ENCODE measurements at regions not wholly inside any gene's neighbourhood (a gene's known extent, or its start where the extent isn't known, plus 50 kb on each side); places are given as distances from the start of the nearest gene placed in this dataset.

DNA sequence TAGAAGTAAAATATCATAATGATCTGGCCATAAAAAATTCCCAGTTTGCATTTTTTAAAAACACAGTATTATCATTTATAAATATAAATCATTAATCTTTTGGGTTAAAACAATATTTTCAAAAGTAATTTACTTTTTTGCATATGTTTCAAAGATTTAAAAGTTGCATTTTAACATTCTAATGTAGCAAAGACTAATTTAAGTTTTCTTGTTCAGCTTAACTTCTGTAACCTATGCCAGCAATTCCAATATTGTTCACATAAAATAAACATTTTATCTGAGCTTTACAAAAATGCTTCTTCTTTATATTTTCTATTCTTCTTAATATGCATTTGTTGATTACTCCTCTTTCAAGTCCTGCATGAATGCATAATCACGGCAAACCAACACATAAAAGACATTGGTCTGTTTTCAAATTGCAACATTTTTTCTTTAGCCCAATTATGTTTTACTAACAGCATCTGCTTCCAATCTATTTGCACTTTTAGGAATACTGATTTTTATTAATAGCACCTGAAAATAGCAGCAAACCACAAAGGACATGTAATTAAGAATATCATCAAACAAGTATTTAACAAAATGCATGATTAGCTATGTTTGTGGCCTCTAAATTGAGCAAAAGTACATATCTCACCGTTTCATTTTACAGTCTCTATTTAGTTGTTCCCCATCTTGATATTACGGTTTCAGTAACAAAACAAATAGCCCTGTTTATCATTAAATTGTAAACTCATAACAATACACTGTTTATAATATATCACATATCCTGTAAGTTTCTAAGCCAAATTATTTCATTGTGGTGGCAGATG, 286.9 kb upstream of the NFE2L3 start:
- DNase-seq: no peak

DNA sequence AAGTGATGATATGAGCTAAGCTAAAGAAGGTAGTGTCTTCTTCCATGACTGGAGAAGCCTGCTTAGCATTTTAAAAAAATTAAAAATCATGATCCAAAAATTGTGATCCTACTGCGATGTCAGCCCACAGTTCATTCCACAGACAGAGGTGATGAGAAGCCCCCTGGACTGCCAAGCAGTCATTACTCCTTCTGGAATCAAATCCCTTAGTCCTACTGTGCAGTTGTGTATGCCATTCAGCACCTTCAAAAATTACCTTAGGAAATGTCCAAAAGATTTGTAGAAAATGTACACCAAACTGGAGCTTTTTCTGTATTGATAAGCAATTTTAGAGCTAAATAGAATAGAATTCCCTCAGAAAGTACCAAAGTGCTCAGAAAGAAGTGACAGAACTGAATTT, 283.5 kb upstream of the NFE2L3 start:
- no peak for DNase-seq

DNA sequence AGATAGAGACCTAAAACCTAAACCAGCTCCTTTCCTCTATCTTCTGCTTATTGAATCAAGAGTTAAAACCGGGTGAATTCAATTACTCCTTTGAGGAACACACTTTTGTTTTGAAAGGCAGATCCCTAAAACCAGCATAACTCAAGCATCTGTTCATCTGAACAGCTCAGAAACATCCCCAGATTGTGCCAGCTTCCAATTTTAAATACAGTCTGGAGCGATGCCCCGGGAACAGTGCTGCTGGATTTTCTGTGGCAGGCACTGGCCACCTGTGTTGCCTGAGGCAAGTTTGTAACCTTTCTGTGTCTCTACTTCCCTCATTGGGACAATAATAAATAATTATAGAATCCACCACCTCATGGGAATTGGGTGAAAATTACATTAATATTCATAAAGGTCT, 281.4 kb upstream of the NFE2L3 start:
- DNase-seq: no peak

DNA sequence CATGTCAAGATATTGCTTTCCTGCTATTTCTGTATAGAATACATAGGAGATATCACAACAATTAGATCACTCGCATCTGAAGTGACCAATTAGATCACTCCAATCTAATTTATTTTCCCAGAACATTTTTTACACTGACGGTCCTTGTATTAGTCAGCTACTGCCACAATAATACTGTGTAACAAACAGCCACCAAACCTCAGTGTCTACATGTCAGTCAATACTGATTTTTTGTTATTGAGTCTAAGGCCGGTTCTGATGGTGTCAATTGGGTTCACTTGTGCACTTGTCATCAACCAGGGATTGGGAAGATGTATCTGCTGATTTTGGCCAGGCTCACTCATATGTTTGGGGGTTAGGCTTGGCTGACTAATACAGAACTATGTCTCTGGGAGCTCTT, 275.9 kb upstream of the NFE2L3 start:
- DNase-seq: no peak

DNA sequence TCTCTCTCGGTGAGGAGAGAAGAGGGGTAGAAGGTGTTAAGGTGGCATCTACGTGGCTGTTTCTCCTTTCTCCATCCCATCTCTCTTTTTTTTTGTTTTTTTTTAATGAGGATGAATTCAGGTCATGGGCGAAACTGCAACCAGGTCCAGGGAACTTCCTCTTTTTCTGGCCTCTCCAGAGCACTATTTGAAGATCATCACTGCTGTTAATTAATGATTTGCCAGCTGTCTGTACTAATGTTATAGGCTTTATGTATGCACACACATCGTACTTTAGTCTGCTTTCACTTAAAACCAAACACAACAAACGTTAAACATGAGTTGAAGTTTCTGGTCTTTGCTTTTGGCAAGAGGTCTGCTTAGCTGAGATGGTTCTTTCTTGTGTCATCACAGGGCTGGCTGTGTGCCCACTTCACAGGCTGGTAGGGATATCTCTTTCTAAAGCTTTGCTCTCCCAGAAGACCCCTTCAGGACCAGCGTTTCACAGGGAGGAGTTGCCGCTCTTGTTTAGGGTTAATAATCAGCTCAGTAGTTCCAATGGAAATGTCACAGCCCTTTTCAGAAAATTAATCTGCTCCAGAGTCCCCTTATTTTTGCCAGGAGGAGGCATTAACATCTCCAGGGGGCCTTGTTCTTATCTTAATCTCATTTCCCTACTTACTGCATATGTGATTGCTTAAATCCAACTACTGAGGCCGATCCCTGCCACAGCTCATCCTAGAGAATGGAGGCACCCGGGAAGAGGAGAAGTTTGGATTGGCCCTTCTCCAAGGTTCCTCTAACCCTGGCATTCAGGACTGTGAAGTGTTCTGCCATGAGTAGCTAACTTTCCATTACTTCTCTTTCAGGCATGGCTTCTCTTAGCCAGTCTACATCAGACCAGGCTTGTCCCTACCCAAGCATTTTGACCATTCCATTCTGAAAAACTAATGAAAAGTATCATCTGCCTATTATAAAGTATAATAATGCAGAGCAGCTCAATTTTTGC, 273.9 kb upstream of the NFE2L3 start:
- DNase-seq: no peak

DNA sequence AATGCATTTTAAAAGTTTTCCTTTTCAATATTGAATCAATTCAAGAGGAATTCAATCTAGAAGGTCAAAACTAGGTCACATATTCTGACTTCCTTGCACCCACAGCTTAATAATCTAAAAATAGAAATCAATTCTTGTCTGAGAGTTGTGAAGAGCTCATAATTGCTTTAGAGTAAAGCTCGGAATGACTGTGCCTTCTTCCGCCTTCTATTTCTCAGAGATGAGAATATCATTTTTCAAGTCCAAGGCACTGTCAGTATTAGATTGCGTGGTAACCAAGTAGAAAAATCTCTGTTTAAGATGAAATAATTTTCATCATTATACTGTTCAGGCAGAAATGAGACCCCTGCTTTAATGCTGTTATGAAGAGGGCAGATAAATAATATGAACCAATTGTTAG, 272.2 kb upstream of the NFE2L3 start:
- no peak for DNase-seq

DNA sequence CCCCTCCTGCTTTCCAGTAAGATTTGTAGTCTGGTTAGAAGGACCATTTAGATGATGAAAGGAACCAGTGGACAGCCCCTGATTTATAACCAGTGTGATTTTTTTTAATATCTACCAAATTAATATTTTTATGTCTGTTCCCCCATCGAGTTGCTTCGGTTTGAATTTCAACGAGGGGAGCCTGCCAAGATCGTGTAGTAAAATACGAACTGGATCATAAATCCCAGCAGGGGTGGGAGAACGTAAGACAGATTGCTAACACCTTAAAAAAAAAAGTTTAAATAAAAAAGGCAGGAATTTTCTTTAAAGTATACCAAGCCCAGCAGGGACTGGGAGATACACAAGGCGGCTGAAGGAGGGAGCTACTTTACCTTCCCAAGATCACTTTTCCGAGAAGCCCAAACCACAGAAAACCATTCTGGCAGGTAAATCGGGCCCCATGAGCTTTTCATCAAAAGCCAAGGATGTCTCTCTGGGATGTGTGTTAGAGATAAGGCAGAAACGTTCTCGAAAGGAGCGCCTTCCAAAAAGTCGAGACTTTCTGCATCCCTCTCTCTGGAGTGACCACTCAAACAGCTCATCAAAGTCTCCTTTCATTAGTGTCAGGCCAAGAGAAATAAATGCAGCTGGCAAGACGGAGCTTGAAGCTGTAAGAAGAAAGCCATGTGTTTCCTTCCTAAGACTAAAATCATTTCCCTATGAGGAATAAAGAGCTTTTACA, 270.5 kb upstream of the NFE2L3 start:
- DNase-seq: no peak

DNA sequence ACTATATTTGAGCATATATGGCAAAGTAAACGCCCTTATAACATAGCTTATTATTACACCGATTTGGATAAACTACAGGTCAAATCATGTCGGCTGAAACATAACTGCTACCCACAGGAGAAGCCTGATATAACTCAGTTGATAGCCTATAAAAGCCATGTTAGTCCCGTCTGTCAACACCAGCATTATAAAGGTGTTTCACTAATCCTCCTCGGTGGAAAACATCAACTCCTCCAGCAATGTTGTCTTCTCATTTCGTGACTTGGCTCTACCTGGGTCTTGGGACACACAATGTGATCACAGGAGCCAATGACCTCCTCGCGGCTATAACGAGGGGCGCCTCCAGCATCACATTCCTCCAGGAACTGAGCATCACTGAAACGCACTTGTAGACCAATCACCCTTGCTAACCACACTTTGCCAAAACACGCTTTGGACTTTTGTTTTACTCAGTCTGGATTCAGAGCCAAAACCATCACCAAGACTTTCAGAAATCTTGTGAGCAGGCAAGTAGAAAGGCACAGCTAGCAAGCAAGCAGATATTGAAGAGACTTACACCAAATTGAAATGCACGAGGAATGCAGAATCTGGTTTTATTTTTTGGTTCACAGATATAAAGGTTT, 269.7 kb upstream of the NFE2L3 start:
- no peak for DNase-seq

DNA sequence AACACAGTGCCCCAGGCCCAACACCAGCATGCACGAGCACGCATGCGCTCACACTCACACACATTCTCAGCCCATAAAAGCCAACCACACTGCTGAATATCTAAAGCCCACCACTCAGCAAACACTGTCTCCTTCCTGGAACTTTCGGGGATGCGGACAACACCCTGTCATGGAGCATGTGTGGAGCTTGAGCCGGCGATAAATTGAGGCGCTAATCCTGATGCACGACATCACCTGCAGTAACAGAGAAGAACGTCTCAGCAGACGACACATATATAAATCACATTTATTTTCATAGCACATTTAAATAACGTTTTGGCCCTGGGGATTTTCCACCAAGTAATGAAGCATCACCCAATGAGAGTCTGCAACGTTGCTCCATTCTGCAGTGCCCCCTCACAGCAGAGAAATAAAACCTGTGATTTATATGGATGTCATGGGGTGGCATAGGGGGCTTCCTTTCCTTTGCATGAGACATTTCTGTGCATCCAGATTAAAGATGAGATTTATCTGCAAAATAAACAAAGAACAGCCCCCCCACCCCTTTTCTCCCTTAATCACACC, 267.7 kb upstream of the NFE2L3 start:
- no peak for DNase-seq

DNA sequence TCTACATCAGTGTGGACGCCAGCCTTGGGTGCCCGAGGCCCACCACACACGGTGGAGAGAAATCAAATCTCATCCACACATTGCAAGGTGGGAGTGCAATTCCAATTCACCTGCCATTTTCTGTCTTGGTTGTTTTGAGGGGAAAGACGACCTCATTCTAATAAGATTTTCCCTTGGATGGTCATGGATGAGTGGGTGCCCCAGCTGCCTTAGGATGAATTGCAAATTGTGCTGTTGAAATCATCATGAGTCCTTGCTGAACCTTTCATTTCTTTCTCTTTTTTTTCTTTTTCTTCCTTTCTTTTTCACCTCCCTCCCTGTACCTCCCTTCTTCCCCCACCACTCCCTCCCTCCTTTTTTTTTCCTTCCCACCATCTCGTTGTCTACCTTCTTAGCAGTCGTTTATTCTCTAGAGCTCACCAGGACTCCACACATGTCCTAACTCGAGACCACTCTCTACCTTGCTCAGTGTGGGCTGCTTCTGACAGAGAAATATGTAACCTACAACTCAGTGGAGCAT, 266.9 kb upstream of the NFE2L3 start:
- no peak for DNase-seq

DNA sequence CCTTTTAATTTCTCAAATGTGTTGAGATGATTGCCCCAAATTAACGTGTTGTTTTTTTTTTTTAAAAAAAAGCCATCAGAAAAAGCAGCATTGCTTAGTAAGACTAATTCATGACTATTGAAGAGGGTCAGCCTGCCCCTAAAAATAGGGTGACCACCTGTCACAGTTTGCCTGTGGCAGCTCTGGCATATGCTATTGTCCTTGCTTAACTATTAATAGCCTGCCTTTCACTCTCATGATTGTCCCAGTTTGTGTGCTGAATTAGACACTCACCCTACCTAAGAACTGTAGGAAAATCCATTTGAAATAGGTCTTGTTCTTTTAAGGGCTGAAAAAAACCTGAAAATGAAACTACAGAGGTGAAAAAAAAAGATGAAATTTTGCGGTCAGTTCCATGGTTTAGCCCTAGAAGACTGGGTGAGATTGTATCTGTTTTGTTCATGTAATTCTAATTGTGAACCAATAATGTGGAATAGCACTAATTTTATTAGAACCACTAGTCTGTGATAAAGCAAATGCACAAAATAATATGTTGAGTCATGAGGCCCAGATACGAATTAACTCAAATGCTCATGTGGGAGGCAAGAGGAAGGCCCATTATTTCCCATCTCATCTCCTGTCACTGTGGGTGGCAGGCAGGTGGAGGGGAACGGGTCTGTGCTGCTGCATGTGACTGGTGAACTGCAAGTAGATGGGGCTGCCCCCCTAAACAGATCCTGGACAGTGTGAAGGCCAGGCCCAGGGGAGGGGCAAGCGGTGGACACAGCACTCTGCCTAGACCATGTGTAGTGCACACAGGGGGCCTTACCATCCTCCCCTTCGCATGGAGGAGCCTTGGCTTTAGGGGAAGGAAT, 265.4 kb upstream of the NFE2L3 start:
- DNase-seq: no peak

DNA sequence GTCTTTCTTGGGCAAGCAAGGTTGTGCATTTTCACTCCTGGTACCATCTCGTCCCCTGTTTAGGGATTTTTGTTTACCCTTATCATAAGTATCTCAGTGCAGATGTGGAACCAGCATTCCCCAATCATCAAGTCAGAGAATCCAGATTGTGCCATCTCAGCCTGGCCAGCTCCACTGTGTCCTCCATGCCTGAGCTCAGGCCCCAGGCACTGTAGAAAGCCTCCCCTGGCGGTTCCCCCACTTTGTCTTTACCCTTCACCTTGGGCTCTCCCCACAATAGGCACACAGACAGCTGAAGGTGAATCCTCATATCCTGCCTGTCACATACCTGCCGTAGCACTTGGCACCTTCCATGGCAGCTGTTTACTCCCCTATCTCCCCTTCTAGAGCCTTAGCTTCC, 264.7 kb upstream of the NFE2L3 start:
- DNase-seq: no peak

DNA sequence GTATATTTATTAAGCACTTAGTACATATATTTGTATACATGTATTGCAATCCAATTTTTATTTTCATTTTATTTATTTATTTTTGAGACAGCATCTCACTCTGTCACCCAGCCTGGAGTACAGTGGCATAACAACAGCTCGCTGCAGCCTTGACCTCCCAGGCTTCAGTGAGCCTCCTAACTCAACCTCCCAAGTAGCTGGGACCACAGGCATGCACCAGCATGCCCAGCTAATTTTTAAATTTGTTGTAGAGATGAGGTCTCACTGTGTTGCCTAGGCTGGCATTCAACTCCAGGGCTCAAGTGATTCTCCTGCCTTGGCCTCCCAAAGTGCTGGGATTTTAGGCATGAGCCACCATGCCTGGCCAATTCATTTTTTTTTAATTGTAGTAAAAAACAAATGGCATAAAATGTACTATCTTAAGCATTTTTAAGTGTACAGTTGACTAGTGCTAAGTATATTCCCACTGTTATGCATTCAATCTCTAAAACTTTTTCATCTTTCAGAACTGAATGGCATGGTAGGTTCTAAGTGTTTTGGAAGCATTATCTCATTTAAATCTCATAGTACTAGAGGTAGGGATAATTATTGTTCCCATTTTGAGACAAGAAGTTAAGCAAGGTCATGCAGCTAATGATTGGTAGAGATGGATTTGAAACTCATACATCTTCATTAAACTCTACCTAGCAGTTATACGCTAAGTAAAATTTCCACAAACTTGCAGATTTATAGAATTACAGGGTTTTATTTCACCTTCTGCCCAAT, 264.0 kb upstream of the NFE2L3 start:
- DNase-seq: no peak

DNA sequence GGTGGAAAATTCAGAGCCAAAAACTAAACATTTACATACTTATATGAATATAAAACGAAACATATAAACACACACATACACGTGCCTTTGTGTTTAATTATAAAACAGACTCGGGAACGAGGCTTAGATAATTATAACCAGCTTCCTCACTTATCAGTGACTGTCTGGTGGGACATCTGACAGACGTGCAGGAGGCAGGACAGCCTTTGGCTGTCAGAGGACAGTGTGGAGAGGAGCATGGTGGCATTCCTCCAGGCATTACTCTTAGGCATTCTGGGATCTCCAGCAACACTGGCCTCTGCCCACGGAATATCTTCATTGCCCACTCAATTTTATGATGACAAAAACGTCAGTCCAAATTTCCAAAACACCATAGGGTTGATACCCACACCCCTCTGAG, 262.2 kb upstream of the NFE2L3 start:
- no peak for DNase-seq

DNA sequence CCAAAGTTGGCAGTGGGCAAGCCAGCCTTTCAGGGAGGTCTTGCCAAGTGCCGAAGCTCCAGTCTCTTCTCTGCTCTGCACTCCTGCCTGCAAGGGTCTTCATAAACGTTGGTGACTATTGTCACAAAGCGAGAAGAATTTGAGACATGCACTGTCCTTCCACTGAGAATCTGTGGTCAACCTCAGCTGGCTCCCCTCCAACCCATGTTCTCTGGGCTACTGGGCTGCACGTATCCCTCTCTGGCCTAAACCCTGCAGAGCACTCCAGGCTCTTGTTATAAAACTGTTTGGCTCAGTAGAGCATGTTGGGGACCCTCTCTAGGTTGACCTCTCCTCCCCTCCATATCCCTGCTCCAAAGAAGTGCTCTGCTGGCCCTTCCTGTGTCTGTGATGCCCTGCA, 260.4 kb upstream of the NFE2L3 start:
- no peak for DNase-seq

DNA sequence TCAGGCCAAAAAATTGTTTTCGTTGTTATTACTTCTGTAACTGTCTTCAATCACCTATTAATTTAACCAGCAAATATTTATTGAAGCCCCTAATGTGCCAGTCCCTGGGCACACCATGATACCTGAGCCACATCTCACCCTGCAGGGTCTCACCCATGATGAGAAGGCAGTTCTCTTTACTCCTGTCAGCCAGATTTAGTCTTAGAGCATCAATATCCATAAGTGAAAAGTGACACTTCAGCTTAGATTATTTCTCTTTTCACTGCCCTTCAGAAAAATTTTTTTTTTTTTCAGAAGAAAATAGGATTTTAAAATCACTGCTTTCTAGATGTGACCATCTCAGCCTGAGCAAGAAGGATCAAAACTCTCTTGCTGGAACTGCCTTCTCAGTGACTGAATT, 258.6 kb upstream of the NFE2L3 start:
- no peak for DNase-seq

DNA sequence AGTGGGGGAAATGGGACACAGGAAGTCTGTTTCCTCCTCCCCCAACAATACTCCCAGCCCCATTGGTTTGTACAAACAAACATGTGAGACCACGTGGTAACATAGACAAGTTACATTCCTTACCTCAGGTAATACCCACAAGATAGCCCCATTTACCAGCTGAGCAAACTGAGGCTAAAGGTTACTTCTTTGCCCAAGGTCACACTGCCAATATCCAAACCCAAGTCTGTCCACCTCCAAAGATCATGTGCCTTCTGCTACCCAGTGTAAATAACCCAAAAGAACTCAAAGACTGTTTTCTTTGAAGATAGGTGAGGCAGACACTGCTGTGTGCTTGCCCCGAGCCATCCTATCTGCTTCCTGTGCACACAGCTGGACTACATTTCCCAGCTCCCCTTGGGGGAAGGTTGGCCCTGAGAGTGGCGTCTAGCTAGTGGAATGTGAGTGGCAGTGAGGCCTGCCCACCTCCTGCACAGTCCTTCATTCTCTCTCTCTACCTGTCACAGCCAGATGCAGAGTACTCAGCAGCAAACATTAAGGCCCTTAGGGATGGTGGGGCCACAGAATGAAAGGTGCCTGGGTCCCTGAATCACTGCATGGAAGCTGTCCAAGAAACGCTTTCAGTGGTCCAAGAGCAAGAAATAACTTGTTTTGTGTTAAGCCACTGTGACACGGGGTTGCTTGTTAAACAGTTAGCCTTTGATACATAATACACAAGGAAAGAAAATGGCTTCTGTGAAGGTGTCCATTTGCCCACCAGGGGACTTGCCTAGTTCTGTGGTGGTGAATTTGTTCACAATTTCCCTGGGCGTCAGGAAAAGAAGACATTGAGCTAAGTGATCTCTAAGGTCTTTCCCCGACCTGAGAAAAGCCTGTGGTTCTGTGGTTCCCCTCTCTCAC, 257.7 kb upstream of the NFE2L3 start:
- DNase-seq: no peak

DNA sequence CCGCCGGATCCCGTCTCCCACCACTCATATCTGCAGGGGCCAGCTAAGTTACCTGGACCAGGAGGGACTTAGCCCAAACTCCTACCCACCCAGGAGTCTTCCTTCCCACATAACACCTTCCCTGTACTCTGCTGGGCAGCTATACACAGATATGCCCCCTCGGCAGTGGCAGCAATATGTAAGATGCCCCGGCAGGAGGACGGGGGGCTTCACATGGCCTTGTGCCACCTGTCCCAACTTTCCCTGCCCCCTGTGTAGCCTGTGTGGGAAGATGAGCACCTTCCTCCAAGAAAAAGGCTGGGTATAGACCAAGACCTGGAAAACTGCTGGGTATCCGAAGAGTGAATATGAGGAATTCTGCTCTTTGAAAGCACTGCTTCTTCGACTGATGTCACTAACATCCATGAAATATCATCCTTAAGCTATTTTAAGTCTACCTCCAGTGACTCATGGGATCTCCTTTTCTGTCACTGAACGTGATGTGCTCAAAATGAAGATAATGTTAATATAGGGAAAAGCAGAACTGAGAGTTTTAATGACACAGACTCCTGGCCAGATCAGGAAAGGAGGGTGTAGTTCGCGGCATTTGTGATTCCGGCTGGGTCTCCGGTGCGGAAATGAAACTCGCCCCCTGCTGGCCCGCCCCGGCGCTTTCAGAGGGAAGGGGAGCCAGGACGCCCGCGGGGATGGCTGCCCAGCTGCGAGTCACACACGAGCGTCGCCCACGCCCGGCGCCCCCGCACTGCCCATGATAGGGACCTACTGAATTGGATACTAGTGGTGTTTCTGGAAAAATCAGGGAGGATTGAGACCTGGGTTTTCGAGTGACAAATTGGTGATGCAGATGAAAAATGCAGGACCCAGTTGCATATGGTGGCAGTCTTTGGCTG, 256.9 kb upstream of the NFE2L3 start:
- DNase-seq: peak; percentile 36

Data from NCI-H345 (cell line).